Prostate gland (tissue), 2 donors: ENCODE measurements at regions not wholly inside any gene's neighbourhood (a gene's known extent, or its start where the extent isn't known, plus 50 kb on each side); places are given as distances from the start of the nearest gene placed in this dataset.

Experiments used
- CTCF ChIP-seq, 4 experiments: fragments of 200-600 bp in 2 of 4; fragments of 450-650 bp in 2 of 4; sonication (generic) in 2 of 4; IDR thresholded peaks; 1 replicate in 3 of 4; 2 replicates in 1 of 4; pipeline ENCODE4 v1.5.1; 2016 to 2019; ENCODE audit warnings: antibody characterized with exemption in 4 of 4, mild to moderate bottlenecking in 2 of 4, moderate library complexity in 2 of 4
- POLR2A ChIP-seq: fragments of 450-650 bp; IDR thresholded peaks from one replicate; pipeline ENCODE4 v1.6.1; 2016; ENCODE audit warnings: antibody characterized with exemption, mild to moderate bottlenecking

GRCh38 chr7:131826960-131827359 lies 270.5 kb upstream of the PODXL start:
- TF ChIP-seq POLR2A = no peak
- TF ChIP-seq CTCF (IDR thresholded peaks at IDR 0.05) = no peak
